ENCODE measurements at regions not wholly inside any gene's neighbourhood (a gene's known extent, or its start where the extent isn't known, plus 50 kb on each side); places are given as distances from the start of the nearest gene placed in this dataset.

DNA sequence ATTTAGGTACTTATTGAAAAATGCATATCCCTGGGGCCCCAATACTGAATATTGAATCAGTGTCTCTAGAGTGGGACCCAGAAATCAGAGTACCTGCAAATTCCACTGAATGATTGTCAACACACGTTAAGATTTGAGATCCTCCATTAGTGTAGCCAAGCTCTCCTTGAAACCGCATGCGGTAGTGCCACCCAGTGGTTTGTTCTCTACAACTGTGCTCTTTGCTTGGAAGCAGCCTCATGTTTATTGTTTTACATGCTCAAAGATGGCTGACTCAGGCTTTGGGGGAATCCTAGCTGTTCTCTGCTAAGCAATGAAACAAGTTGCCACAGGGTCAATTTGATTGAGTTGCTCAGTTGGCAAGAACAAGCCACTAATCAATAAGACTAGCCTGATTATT is 340.2 kb upstream of the CELF2 start:
- ChIA-PET POLR2A (interaction anchor here (0.6 kb wide), 1 partner anchor 608 kb away, joined by 6 read pairs; no protein-coding TSS in a partner anchor), CTCF (interaction anchor here (0.6 to 2.4 kb wide), 11 partner anchors 10 to 1345 kb away, joined by 3 to 11 read pairs (median 4); no protein-coding TSS in a partner anchor)
- DNase-seq (ENCODE audit: low read depth, low spot score) = peak; percentile 49
- H3K27ac ChIP-seq (ENCODE audit: low read depth, low read length) = no peak overlapping the region
- no peaks in the 10 kb centered on the region for H3K9me3 ChIP-seq (ENCODE audit: control insufficient read depth, insufficient read depth, low read length)
- no peaks in the 10 kb centered on the region for H3K27me3 ChIP-seq (ENCODE audit: control insufficient read depth, insufficient read depth, low read length)
- TF ChIP-seq, protein P1, sequence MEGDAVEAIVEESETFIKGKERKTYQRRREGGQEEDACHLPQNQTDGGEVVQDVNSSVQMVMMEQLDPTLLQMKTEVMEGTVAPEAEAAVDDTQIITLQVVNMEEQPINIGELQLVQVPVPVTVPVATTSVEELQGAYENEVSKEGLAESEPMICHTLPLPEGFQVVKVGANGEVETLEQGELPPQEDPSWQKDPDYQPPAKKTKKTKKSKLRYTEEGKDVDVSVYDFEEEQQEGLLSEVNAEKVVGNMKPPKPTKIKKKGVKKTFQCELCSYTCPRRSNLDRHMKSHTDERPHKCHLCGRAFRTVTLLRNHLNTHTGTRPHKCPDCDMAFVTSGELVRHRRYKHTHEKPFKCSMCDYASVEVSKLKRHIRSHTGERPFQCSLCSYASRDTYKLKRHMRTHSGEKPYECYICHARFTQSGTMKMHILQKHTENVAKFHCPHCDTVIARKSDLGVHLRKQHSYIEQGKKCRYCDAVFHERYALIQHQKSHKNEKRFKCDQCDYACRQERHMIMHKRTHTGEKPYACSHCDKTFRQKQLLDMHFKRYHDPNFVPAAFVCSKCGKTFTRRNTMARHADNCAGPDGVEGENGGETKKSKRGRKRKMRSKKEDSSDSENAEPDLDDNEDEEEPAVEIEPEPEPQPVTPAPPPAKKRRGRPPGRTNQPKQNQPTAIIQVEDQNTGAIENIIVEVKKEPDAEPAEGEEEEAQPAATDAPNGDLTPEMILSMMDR (IDR thresholded peaks at IDR 0.05; ENCODE audit: low read depth, low read length) = peak; percentile 61
- H3K4me3 ChIP-seq (ENCODE audit: low read depth, low read length) = no peak overlapping the region

DNA sequence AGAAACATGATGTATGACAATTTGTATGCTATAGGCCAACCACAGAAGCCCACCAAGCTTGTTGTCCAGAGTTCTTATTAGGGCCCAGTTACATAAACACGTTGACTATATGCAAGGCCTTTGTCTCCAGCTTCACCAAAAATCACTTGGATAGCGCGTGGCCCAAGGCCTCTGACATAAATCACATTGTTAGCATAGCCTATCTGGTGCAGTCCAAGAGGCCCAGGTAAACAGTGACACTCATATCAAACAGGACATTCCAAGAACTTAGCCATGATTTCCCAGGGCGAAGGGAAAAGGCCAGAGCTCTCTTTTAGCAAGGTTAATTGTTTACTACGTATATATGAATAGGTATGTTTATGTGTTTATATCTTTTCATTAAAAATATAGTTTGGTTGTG is 337.2 kb upstream of the CELF2 start:
- TF ChIP-seq, protein P1 (IDR thresholded peaks at IDR 0.05; ENCODE audit: low read depth, low read length) = no peak
- POLR2A ChIA-PET = no interaction called here
- no peak for DNase-seq (ENCODE audit: low read depth, low spot score)
- CTCF ChIA-PET = no interaction called here
- Histone ChIP-seq H3K9me3 (ENCODE audit: control insufficient read depth, insufficient read depth, low read length) (no peaks in the 10 kb centered on the region), H3K4me3 (ENCODE audit: low read depth, low read length) (no peak overlapping the region), H3K27ac (ENCODE audit: low read depth, low read length) (no peak overlapping the region), H3K27me3 (ENCODE audit: control insufficient read depth, insufficient read depth, low read length) (no peaks in the 10 kb centered on the region)

DNA sequence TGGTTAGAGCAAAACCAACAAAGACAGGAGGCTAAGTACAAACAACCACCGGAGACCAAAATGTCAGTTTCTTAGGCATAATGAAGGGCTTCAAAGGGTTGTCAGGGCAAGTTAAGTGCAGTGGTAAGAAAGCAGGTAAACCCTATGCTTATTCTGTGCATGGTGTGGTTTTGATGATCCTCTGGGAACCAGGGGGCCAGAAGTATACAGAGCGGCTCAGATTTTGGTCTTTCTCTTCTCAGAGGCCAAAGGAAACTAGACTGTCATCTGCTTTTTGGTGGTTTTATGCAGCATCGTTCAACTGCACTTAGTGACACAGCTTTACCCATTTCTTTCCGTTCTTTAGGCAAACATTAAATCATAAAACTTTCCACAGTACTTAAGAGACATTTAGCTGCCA is 332.7 kb upstream of the CELF2 start:
- ChIA-PET CTCF (interaction anchor here (1.1 kb wide), 1 partner anchor 1342 kb away, joined by 4 read pairs; no protein-coding TSS in a partner anchor), POLR2A (no interaction called here)
- Histone ChIP-seq H3K9me3 (ENCODE audit: control insufficient read depth, insufficient read depth, low read length) (no peaks in the 10 kb centered on the region), H3K4me3 (ENCODE audit: low read depth, low read length) (no peak overlapping the region), H3K27ac (ENCODE audit: low read depth, low read length) (no peak overlapping the region), H3K27me3 (ENCODE audit: control insufficient read depth, insufficient read depth, low read length) (peaks cover 2% of the 10 kb centered on the region)
- TF ChIP-seq, protein P1 (IDR thresholded peaks at IDR 0.05; ENCODE audit: low read depth, low read length) = no peak
- DNase-seq (ENCODE audit: low read depth, low spot score) = no peak

DNA sequence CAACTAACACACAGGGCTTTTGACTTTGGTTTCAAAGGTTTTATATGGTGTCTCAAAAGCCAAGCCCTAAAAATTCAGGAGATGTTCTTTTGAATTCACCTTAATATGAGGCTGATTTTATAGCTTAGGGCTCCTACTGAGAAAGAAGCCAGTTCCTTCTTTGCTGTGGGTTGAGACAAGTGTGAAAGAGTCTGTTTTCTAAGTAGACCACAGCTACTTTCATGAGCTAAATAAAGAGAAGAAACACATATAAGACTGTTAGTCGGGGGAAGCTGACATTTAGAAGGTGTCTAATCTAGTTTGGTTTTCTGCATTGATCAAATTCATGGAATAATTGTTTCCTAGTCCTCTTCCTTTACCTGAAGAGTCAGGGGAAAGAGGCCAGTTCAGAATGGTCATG is 332.1 kb upstream of the CELF2 start:
- H3K27me3 ChIP-seq (ENCODE audit: control insufficient read depth, insufficient read depth, low read length) = peaks cover 2% of the 10 kb centered on the region
- no peak overlapping the region for H3K27ac ChIP-seq (ENCODE audit: low read depth, low read length)
- H3K4me3 ChIP-seq (ENCODE audit: low read depth, low read length) = no peak overlapping the region
- TF ChIP-seq, protein P1 (IDR thresholded peaks at IDR 0.05; ENCODE audit: low read depth, low read length) = no peak
- no peaks in the 10 kb centered on the region for H3K9me3 ChIP-seq (ENCODE audit: control insufficient read depth, insufficient read depth, low read length)
- ChIA-PET CTCF (no interaction called here), POLR2A (no interaction called here)
- no peak for DNase-seq (ENCODE audit: low read depth, low spot score)

DNA sequence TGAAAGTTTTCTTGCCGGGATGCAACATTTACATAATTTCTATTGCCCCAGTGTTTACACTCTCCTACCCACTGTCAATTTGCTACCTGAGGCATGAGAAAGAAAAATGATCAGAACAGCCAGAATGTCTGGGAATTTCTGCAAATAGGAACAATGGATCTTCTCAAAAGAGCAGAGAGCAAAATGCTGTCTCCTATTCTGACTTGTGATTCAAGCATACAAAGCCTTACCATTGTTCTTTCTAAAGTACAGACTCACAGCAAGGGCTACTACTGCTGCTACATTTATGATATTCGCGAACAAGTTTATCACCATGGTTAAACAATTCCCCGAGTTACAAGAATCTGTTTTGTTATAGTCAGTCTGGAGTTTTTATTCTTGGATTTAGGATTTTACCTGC is 329.9 kb upstream of the CELF2 start:
- peaks cover 2% of the 10 kb centered on the region for H3K27me3 ChIP-seq (ENCODE audit: control insufficient read depth, insufficient read depth, low read length)
- H3K9me3 ChIP-seq (ENCODE audit: control insufficient read depth, insufficient read depth, low read length) = no peaks in the 10 kb centered on the region
- no peak for DNase-seq (ENCODE audit: low read depth, low spot score)
- TF ChIP-seq, protein P1 (IDR thresholded peaks at IDR 0.05; ENCODE audit: low read depth, low read length) = no peak
- CTCF ChIA-PET = no interaction called here
- POLR2A ChIA-PET = no interaction called here
- H3K27ac ChIP-seq (ENCODE audit: low read depth, low read length) = no peak overlapping the region
- H3K4me3 ChIP-seq (ENCODE audit: low read depth, low read length) = no peak overlapping the region

Data from AG04450 (cell line).